IMR-90 (cell line): ENCODE measurements at regions not wholly inside any gene's neighbourhood (a gene's known extent, or its start where the extent isn't known, plus 50 kb on each side); places are given as distances from the start of the nearest gene placed in this dataset.

ENCODE experiments used
- ATAC-seq: fragments of 200-7000 bp; cut with Tn5 transposase; 2 replicates; pipeline ENCODE4 v1.9.1; 2020; ENCODE audit warnings: low read depth, mild to moderate bottlenecking, moderate library complexity
- BruUV-seq: library from RNA; stranded (reverse); fragments of 400-500 nt; replicated peaks from 2 replicates; lab custom pipeline; 2021; lab: Mats Ljungman, UMichigan
- CTCF ChIA-PET: fragments of 300-600 bp; formaldehyde crosslinking; extraction: SDS; loops from one replicate; lab custom pipeline; 2021; ENCODE audit warnings: antibody characterized with exemption; lab: Yijun Ruan, JAX
- POLR2A ChIA-PET: fragments of 300-600 bp; sonication (Branson Sonifier 250); formaldehyde crosslinking; loops from one replicate; lab custom pipeline; 2022; ENCODE audit warnings: antibody characterized with exemption; ENCODE audit not compliant: unreplicated experiment; lab: Charles Lee
- DNase-seq: peaks from one replicate; pipeline ENCODE4 v3.0.0; 2013
- H2AFZ ChIP-seq: replicated peaks from 2 replicates; pipeline ENCODE3; 2013; ENCODE audit warnings: low read length, mild to moderate bottlenecking; ENCODE audit not compliant: poor library complexity
- H2AK5ac ChIP-seq: 2 replicates; pipeline ENCODE4 v1.6.1; 2013; ENCODE audit warnings: low read depth, low read length, inconsistent platforms
- H2AK9ac ChIP-seq: replicated peaks from 2 replicates; pipeline ENCODE3; 2013; ENCODE audit warnings: mild to moderate bottlenecking, low read depth, low read length, moderate library complexity; ENCODE audit not compliant: poor library complexity
- H2BK120ac ChIP-seq: 2 replicates; pipeline ENCODE4 v1.6.1; 2013; ENCODE audit warnings: low read depth, low read length, inconsistent platforms
- H2BK15ac ChIP-seq: 3 replicates; pipeline ENCODE4 v1.6.1; 2013; ENCODE audit warnings: low read depth, low read length, inconsistent platforms
- H2BK20ac ChIP-seq: 2 replicates; pipeline ENCODE4 v1.6.1; 2013; ENCODE audit warnings: low read depth, mild to moderate bottlenecking, inconsistent platforms, low read length, moderate library complexity
- H2BK5ac ChIP-seq: 2 replicates; pipeline ENCODE4 v1.6.1; 2013; ENCODE audit warnings: mild to moderate bottlenecking, low read depth, low read length, inconsistent platforms; ENCODE audit not compliant: poor library complexity, severe bottlenecking
- H3K14ac ChIP-seq: replicated peaks from 2 replicates; pipeline ENCODE4 v1.6.1; 2013; ENCODE audit warnings: low read depth, low read length, inconsistent platforms
- H3K18ac ChIP-seq: 2 replicates; pipeline ENCODE4 v1.6.1; 2013; ENCODE audit warnings: low read depth, low read length, control low read depth
- H3K23ac ChIP-seq: 2 replicates; pipeline ENCODE4 v1.6.1; 2013; ENCODE audit warnings: low read depth, low read length, inconsistent platforms
- H3K27ac ChIP-seq: 2 replicates; pipeline ENCODE4 v1.5.1; 2013; ENCODE audit warnings: mild to moderate bottlenecking, control low read depth, low read length; ENCODE audit not compliant: insufficient read depth
- H3K27me3 ChIP-seq: 2 replicates; pipeline ENCODE4 v1.6.1; 2013; ENCODE audit warnings: low read length; ENCODE audit not compliant: control insufficient read depth, insufficient read depth
- H3K36me3 ChIP-seq: 2 replicates; pipeline ENCODE4 v1.6.1; 2013; ENCODE audit warnings: low read length, mixed read lengths; ENCODE audit not compliant: control insufficient read depth, insufficient read depth
- H3K4ac ChIP-seq: 2 replicates; pipeline ENCODE4 v1.6.1; 2013; ENCODE audit warnings: low read depth, low read length, inconsistent platforms
- H3K4me1 ChIP-seq: 2 replicates; pipeline ENCODE4 v1.6.1; 2013; ENCODE audit warnings: low read length, mixed read lengths; ENCODE audit not compliant: control insufficient read depth, insufficient read depth
- H3K4me2 ChIP-seq: 2 replicates; pipeline ENCODE4 v1.6.1; 2013; ENCODE audit warnings: low read depth, mild to moderate bottlenecking, control low read depth, low read length, moderate library complexity
- H3K4me3 ChIP-seq: 2 replicates; pipeline ENCODE4 v1.5.1; 2013; ENCODE audit warnings: low read depth, mild to moderate bottlenecking, control low read depth, low read length, moderate library complexity; ENCODE audit not compliant: insufficient read depth
- H3K56ac ChIP-seq: 2 replicates; pipeline ENCODE4 v1.6.1; 2013; ENCODE audit warnings: low read length, inconsistent platforms; ENCODE audit not compliant: insufficient read depth; ENCODE audit errors: extremely low read depth
- H3K79me1 ChIP-seq, 2 experiments: 2 replicates each; pipeline ENCODE4 v1.6.1; 2013; ENCODE audit warnings: low read length in 2 of 2, inconsistent platforms in 1 of 2, low read depth in 1 of 2
- H3K9ac ChIP-seq: 2 replicates; pipeline ENCODE4 v1.6.1; 2013; ENCODE audit warnings: low read depth, low read length, control low read depth
- H3K9me1 ChIP-seq: 2 replicates; pipeline ENCODE4 v1.6.1; 2013; ENCODE audit warnings: low read length, inconsistent platforms; ENCODE audit not compliant: insufficient read depth
- H3K9me3 ChIP-seq: 2 replicates; pipeline ENCODE4 v1.6.1; 2013; ENCODE audit warnings: low read length; ENCODE audit not compliant: control insufficient read depth, insufficient read depth
- H4K20me1 ChIP-seq: 2 replicates; pipeline ENCODE4 v1.6.1; 2013; ENCODE audit warnings: low read length, inconsistent platforms; ENCODE audit not compliant: insufficient read depth
- H4K5ac ChIP-seq: 2 replicates; pipeline ENCODE4 v1.6.1; 2013; ENCODE audit warnings: mild to moderate bottlenecking, low read depth, low read length, control low read depth
- H4K8ac ChIP-seq, 2 experiments: 2 replicates each; pipeline ENCODE4 v1.6.1; 2013; ENCODE audit warnings: low read depth in 2 of 2, low read length in 2 of 2, control low read depth in 1 of 2, inconsistent platforms in 1 of 2
- H4K91ac ChIP-seq: 2 replicates; pipeline ENCODE4 v1.6.1; 2013; ENCODE audit warnings: low read depth, low read length, inconsistent platforms; ENCODE audit not compliant: insufficient read depth
- CEBPB ChIP-seq: IDR thresholded peaks from 2 replicates; pipeline ENCODE4 v1.6.1; 2012; ENCODE audit warnings: low read depth, low read length, improper control_type of control experiment
- ELK1 ChIP-seq: fragments of 150-350 bp; IDR thresholded peaks from 2 replicates; pipeline ENCODE4 v1.6.1; 2016; ENCODE audit warnings: low read depth, mild to moderate bottlenecking, low read length, moderate library complexity, borderline replicate concordance
- FOS ChIP-seq: fragments of 150-350 bp; IDR thresholded peaks from 2 replicates; pipeline ENCODE4 v1.6.1; 2016; ENCODE audit warnings: low read depth, low read length
- MAFK ChIP-seq: IDR thresholded peaks from 2 replicates; pipeline ENCODE4 v1.6.1; 2012; ENCODE audit warnings: low read depth, low read length, improper control_type of control experiment
- MAZ ChIP-seq: IDR thresholded peaks from 2 replicates; pipeline ENCODE4 v1.6.1; 2012; ENCODE audit warnings: low read depth, mild to moderate bottlenecking, low read length, improper control_type of control experiment, moderate library complexity, borderline replicate concordance
- MXI1 ChIP-seq: IDR thresholded peaks from 2 replicates; pipeline ENCODE4 v1.6.1; 2012; ENCODE audit warnings: low read depth, mild to moderate bottlenecking, low read length, moderate library complexity, borderline replicate concordance
- NFE2L2 ChIP-seq: fragments of 150-350 bp; IDR thresholded peaks from 2 replicates; pipeline ENCODE4 v1.6.1; 2016; ENCODE audit warnings: low read depth, mild to moderate bottlenecking, low read length
- POLR2A ChIP-seq: IDR thresholded peaks from 2 replicates; pipeline ENCODE4 v1.6.1; 2012; ENCODE audit warnings: mild to moderate bottlenecking, low read depth, low read length
- RAD21 ChIP-seq: IDR thresholded peaks from 2 replicates; pipeline ENCODE4 v1.6.1; 2012; ENCODE audit warnings: low read length, improper control_type of control experiment
- RCOR1 ChIP-seq: IDR thresholded peaks from 2 replicates; pipeline ENCODE4 v1.6.1; 2012; ENCODE audit warnings: mild to moderate bottlenecking, low read length, improper control_type of control experiment; ENCODE audit not compliant: insufficient replicate concordance
- RFX5 ChIP-seq: IDR thresholded peaks from 2 replicates; pipeline ENCODE4 v1.8.0; 2012; ENCODE audit warnings: low read depth, mild to moderate bottlenecking, low read length, moderate library complexity
- SMC3 ChIP-seq: fragments of 150-350 bp; IDR thresholded peaks from 2 replicates; pipeline ENCODE4 v1.6.1; 2016; ENCODE audit warnings: low read depth, mild to moderate bottlenecking, antibody characterized with exemption, low read length, moderate library complexity
- WGBS, 2 experiments: methylation state at CpG; one replicate each; pipeline versions ENCODE4 v1.1.5 to v1.1.7; 2013; ENCODE audit warnings: missing lambda C conversion rate in 2 of 2; ENCODE audit not compliant: insufficient read length in 1 of 2; ENCODE audit errors: extremely low coverage in 2 of 2; 5-methylcytosine and 5-hydroxymethylcytosine counted together
- dilution Hi-C: fragments of 300-500 bp; cut with HindIII; formaldehyde crosslinking; loops from one replicate; pipeline ENCODE4 v1.14.3; 2018; ENCODE audit warnings: low sequenced_read_pairs; ENCODE audit not compliant: unreplicated experiment
- in situ Hi-C: fragments of 300-500 bp; cut with MboI; formaldehyde crosslinking; loops from 3 replicates; pipeline ENCODE4 v1.14.3; 2019; ENCODE audit warnings: low sequenced_read_pairs, inconsistent platforms, mixed read lengths
- intact Hi-C: fragments of 100-400 bp; cut with micrococcal nuclease; formaldehyde crosslinking; loops from 2 replicates; pipeline ENCODE4 v1.10.0; 2022
- TF ChIP-seq, protein P1 (sequence below): conservative IDR thresholded peaks from 2 replicates; pipeline ENCODE4 v1.5.1; 2012; ENCODE audit warnings: mild to moderate bottlenecking, low read depth, low read length, improper control_type of control experiment
- TF ChIP-seq, protein P2 (sequence below): fragments of 150-350 bp; IDR thresholded peaks from 2 replicates; pipeline ENCODE4 v1.6.1; 2017; ENCODE audit warnings: mild to moderate bottlenecking, antibody characterized with exemption, low read length, low read depth

DNA sequence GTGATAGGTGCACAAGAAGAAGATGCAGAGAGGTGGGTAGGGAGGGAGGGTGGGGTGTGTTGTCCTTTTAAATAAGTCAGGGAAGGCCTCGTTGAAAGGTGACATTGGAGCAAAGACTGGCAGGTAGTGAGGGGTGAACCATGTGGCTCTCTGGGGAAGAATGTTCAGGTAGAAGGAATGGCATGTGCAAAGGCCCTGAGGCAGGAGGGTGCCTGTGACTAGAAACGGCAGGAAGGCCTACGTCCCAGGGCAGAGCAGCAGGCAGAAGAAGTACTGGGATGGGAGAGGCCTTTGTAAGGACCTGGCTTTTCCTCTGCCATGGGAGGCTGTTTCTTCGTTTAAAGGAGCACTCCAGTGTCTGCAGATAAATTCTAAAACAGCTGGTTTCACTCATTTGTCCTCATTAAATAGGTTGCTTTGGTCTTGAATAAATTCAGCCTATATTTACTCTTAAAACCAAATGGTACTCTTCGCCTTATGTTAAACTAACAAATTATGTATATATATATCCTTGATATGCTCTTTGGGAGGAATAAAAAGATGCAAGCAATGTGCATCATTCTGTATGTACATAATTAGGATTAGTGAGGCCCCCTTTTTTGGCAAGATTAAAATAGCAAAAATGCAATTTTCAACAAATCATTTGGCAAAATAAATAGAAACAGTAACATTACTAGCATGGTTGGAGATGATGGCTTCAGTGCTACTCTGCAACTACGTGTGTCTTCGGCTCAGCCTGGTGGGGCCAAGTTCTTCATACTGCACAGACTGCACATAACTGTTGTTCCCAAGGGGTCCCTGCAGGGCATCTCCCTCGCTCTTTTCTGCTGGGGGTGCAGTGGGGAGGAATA, 151.4 kb downstream of the KLF13 start:
- Histone ChIP-seq H3K36me3 (no peaks in the 10 kb centered on the region), H3K9me1 (peaks cover 7% of the 10 kb centered on the region; the same call in 1 of the 2 replicates), H2BK120ac (no peak overlapping the region), H3K4me2 (no peak overlapping the region), H3K4me3 (no peak overlapping the region), H3K18ac (no peak overlapping the region), H2AK9ac (no peak overlapping the region), H4K20me1 (no peaks in the 10 kb centered on the region), H3K4ac (no peak overlapping the region), H3K9me3 (peaks cover 2% of the 10 kb centered on the region; the same call in 1 of the 2 replicates), H3K23ac (no peak overlapping the region), H3K27me3 (peaks cover 24% of the 10 kb centered on the region), H2AK5ac (no peak overlapping the region), H3K4me1 (peaks cover under 1% of the 10 kb centered on the region), H4K91ac (no peak overlapping the region), H2BK15ac (no peak overlapping the region), H2BK20ac (no peak overlapping the region), H3K79me1 (no peaks in the 10 kb centered on the region), H2BK5ac (no peak overlapping the region), H4K8ac (no peak overlapping the region), H3K27ac (no peak overlapping the region), H2AFZ (no peak overlapping the region), H3K56ac (no peak overlapping the region), H3K9ac (no peak overlapping the region), H3K14ac (no peak overlapping the region), H4K5ac (no peak overlapping the region)
- TF ChIP-seq RFX5 (no peak), POLR2A (no peak), SMC3 (no peak), RCOR1 (no peak), FOS (no peak), CEBPB (no peak), NFE2L2 (no peak), MAZ (no peak), RAD21 (no peak), MXI1 (no peak), MAFK (no peak), ELK1 (no peak)
- TF ChIP-seq, protein P1, sequence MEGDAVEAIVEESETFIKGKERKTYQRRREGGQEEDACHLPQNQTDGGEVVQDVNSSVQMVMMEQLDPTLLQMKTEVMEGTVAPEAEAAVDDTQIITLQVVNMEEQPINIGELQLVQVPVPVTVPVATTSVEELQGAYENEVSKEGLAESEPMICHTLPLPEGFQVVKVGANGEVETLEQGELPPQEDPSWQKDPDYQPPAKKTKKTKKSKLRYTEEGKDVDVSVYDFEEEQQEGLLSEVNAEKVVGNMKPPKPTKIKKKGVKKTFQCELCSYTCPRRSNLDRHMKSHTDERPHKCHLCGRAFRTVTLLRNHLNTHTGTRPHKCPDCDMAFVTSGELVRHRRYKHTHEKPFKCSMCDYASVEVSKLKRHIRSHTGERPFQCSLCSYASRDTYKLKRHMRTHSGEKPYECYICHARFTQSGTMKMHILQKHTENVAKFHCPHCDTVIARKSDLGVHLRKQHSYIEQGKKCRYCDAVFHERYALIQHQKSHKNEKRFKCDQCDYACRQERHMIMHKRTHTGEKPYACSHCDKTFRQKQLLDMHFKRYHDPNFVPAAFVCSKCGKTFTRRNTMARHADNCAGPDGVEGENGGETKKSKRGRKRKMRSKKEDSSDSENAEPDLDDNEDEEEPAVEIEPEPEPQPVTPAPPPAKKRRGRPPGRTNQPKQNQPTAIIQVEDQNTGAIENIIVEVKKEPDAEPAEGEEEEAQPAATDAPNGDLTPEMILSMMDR: no peak
- TF ChIP-seq, protein P2, sequence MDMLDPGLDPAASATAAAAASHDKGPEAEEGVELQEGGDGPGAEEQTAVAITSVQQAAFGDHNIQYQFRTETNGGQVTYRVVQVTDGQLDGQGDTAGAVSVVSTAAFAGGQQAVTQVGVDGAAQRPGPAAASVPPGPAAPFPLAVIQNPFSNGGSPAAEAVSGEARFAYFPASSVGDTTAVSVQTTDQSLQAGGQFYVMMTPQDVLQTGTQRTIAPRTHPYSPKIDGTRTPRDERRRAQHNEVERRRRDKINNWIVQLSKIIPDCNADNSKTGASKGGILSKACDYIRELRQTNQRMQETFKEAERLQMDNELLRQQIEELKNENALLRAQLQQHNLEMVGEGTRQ: no peak
- in situ Hi-C loops: loop anchor here (25.0 kb wide), 1 partner anchor 816 kb away; no protein-coding TSS in a partner anchor
- no TSS peak for BruUV-seq
- WGBS, 2 experiments: 100% methylated on average over 1 of the region's 8 CpGs; no CpG with 5 or more reads in 1 of the 2 experiments
- dilution Hi-C loops: no loop called here
- CTCF ChIA-PET: interaction anchor here (1.2 kb wide), 1 partner anchor 43 kb away, joined by 4 read pairs; no protein-coding TSS in a partner anchor
- DNase-seq (no peak), ATAC-seq (no peak)
- POLR2A ChIA-PET: no interaction called here
- intact Hi-C loops: no loop called here
